PC-3 (cell line): ENCODE measurements at regions not wholly inside any gene's neighbourhood (a gene's known extent, or its start where the extent isn't known, plus 50 kb on each side); places are given as distances from the start of the nearest gene placed in this dataset.

Experiments
- ATAC-seq: fragments of 200-7000 bp; cut with Tn5 transposase; 2 replicates; pipeline ENCODE4 v1.9.1; 2020; ENCODE audit warnings: mild to moderate bottlenecking, moderate library complexity
- BruUV-seq: library from RNA; stranded (reverse); fragments of 400-500 nt; replicated peaks from 2 replicates; lab custom pipeline; 2021; lab: Mats Ljungman, UMichigan
- CTCF ChIA-PET: fragments of 300-600 bp; sonication (Branson Sonifier 250); formaldehyde crosslinking; loops from one replicate; lab custom pipeline; 2022; ENCODE audit warnings: antibody characterized with exemption; lab: Charles Lee
- POLR2A ChIA-PET: fragments of 300-600 bp; sonication (Branson Sonifier 250); formaldehyde crosslinking; loops from one replicate; lab custom pipeline; 2022; ENCODE audit warnings: antibody characterized with exemption; ENCODE audit not compliant: unreplicated experiment; lab: Charles Lee
- DNase-seq: peaks from one replicate; pipeline ENCODE4 v3.0.0-alpha.2; 2015
- H2AFZ ChIP-seq: fragments of 300-600 bp; sonication (generic); 2 replicates; pipeline ENCODE4 v1.6.0; 2016; ENCODE audit warnings: antibody characterized with exemption, low read length
- H3F3A ChIP-seq: fragments of 300-600 bp; sonication (generic); one replicate; pipeline ENCODE4 v1.6.0; 2017; ENCODE audit warnings: antibody characterized with exemption, low read length, control low read depth, mild to moderate bottlenecking; ENCODE audit not compliant: unreplicated experiment
- H3K27ac ChIP-seq: fragments of 300-600 bp; sonication (generic); 2 replicates; pipeline ENCODE4 v1.5.1; 2016; ENCODE audit warnings: mild to moderate bottlenecking, low read length
- H3K27me3 ChIP-seq: fragments of 300-600 bp; sonication (generic); 2 replicates; pipeline ENCODE4 v1.6.1; 2016; ENCODE audit warnings: low read length, mixed read lengths
- H3K36me3 ChIP-seq: fragments of 300-600 bp; sonication (generic); 2 replicates; pipeline ENCODE4 v1.6.1; 2016; ENCODE audit warnings: low read depth, mixed run types, low read length, mixed read lengths
- H3K4me1 ChIP-seq: fragments of 300-600 bp; sonication (generic); 2 replicates; pipeline ENCODE4 v1.5.1; 2016; ENCODE audit warnings: low read length; ENCODE audit not compliant: insufficient read depth
- H3K4me2 ChIP-seq: fragments of 300-600 bp; sonication (generic); 2 replicates; pipeline ENCODE4 v1.6.0; 2016; ENCODE audit warnings: low read length
- H3K4me3 ChIP-seq: fragments of 300-600 bp; sonication (generic); 2 replicates; pipeline ENCODE4 v1.5.1; 2016; ENCODE audit warnings: mild to moderate bottlenecking, low read length, mixed read lengths
- H3K79me2 ChIP-seq: fragments of 300-600 bp; sonication (generic); 2 replicates; pipeline ENCODE4 v1.6.1; 2017; ENCODE audit warnings: low read length, mixed read lengths
- H3K9ac ChIP-seq: fragments of 300-600 bp; sonication (generic); 2 replicates; pipeline ENCODE4 v1.6.0; 2016; ENCODE audit warnings: mild to moderate bottlenecking, low read length
- H3K9me2 ChIP-seq: fragments of 300-600 bp; sonication (generic); replicated peaks from 2 replicates; pipeline ENCODE4 v1.6.1; 2016; ENCODE audit warnings: mixed run types, low read length, mixed read lengths
- H3K9me3 ChIP-seq: fragments of 300-600 bp; sonication (generic); 2 replicates; pipeline ENCODE4 v1.6.1; 2016; ENCODE audit warnings: low read length, mixed read lengths
- H4K20me1 ChIP-seq: fragments of 300-600 bp; sonication (generic); 2 replicates; pipeline ENCODE4 v1.6.1; 2016; ENCODE audit warnings: low read length, mixed read lengths
- CTCF ChIP-seq: fragments of 300-600 bp; sonication (generic); conservative IDR thresholded peaks from 2 replicates; pipeline ENCODE4 v1.5.1; 2017; ENCODE audit warnings: antibody characterized with exemption, low read depth, mild to moderate bottlenecking, low read length
- EZH2 ChIP-seq: fragments of 300-600 bp; sonication (generic); IDR thresholded peaks from one replicate; pipeline ENCODE4 v1.6.1; 2017; ENCODE audit warnings: antibody characterized with exemption, mild to moderate bottlenecking, low read length; ENCODE audit not compliant: unreplicated experiment
- EZH2phosphoT487 ChIP-seq: fragments of 300-600 bp; sonication (generic); IDR thresholded peaks from 2 replicates; pipeline ENCODE4 v1.6.1; 2018; ENCODE audit warnings: mild to moderate bottlenecking, antibody characterized with exemption, low read length, borderline replicate concordance
- intact Hi-C: fragments of 100-400 bp; cut with micrococcal nuclease; formaldehyde crosslinking; loops from 2 replicates; pipeline ENCODE4 v1.9.0; 2023

- H3F3A ChIP-seq: no peaks in the 10 kb centered on the region
- H3K9me3 ChIP-seq: no peaks in the 10 kb centered on the region
- no peaks in the 10 kb centered on the region for H4K20me1 ChIP-seq
- no TSS peak for BruUV-seq
- CTCF ChIA-PET: no interaction called here
- no peak overlapping the region for H3K27ac ChIP-seq
- H3K4me1 ChIP-seq: no peaks in the 10 kb centered on the region
- no peak overlapping the region for H3K4me2 ChIP-seq
- TF ChIP-seq EZH2 (no peak), CTCF (no peak), EZH2phosphoT487 (no peak)
- no peaks in the 10 kb centered on the region for H3K36me3 ChIP-seq
- POLR2A ChIA-PET: no interaction called here
- ATAC-seq (no peak), DNase-seq (no peak)
- no peak overlapping the region for H3K4me3 ChIP-seq
- no peaks in the 10 kb centered on the region for H3K79me2 ChIP-seq
- H3K9ac ChIP-seq: no peak overlapping the region
- no peaks in the 10 kb centered on the region for H3K9me2 ChIP-seq
- intact Hi-C loops: no loop called here
- H2AFZ ChIP-seq: no peak overlapping the region
- H3K27me3 ChIP-seq: no peaks in the 10 kb centered on the region
Observed at GRCh38 chr5:51027271-51027670, 356.0 kb upstream of the ISL1 start.

- no peak for TF ChIP-seq EZH2
- no peak for TF ChIP-seq EZH2phosphoT487
- no peak for TF ChIP-seq CTCF
- H3K79me2 ChIP-seq: no peaks in the 10 kb centered on the region
- H3K9me2 ChIP-seq: no peaks in the 10 kb centered on the region
- no peaks in the 10 kb centered on the region for H3K27me3 ChIP-seq
- H3K4me1 ChIP-seq: no peaks in the 10 kb centered on the region
- H3K4me2 ChIP-seq: no peak overlapping the region
- DNase-seq: no peak
- no peaks in the 10 kb centered on the region for H3K36me3 ChIP-seq
- intact Hi-C loops: no loop called here
- no peak for ATAC-seq
- POLR2A ChIA-PET: no interaction called here
- CTCF ChIA-PET: no interaction called here
- no peak overlapping the region for H2AFZ ChIP-seq
- no TSS peak for BruUV-seq
- H3K4me3 ChIP-seq: no peak overlapping the region
- H4K20me1 ChIP-seq: no peaks in the 10 kb centered on the region
- H3K9me3 ChIP-seq: no peaks in the 10 kb centered on the region
- H3K27ac ChIP-seq: no peak overlapping the region
- H3F3A ChIP-seq: no peaks in the 10 kb centered on the region
- H3K9ac ChIP-seq: no peak overlapping the region
Observed at GRCh38 chr5:51028394-51028793, 354.9 kb upstream of the ISL1 start.

GRCh38 chr5:51033215-51033614 is 350.0 kb upstream of the ISL1 start:
- intact Hi-C loops: no loop called here
- Histone ChIP-seq H3K9me2 (no peaks in the 10 kb centered on the region), H3K9ac (no peak overlapping the region), H4K20me1 (no peaks in the 10 kb centered on the region), H3K36me3 (no peaks in the 10 kb centered on the region), H3K4me3 (no peak overlapping the region), H3K27me3 (no peaks in the 10 kb centered on the region), H3K27ac (no peak overlapping the region), H3K79me2 (no peaks in the 10 kb centered on the region), H3K4me2 (no peak overlapping the region), H3K4me1 (no peaks in the 10 kb centered on the region), H2AFZ (no peak overlapping the region), H3K9me3 (no peaks in the 10 kb centered on the region), H3F3A (no peaks in the 10 kb centered on the region)
- ATAC-seq (no peak), DNase-seq (no peak)
- no peak for TF ChIP-seq CTCF
- no peak for TF ChIP-seq EZH2
- no peak for TF ChIP-seq EZH2phosphoT487
- BruUV-seq: no TSS peak
- ChIA-PET POLR2A (no interaction called here), CTCF (no interaction called here)
